OCI-LY3 (cell line): ENCODE measurements at regions not wholly inside any gene's neighbourhood (a gene's known extent, or its start where the extent isn't known, plus 50 kb on each side); places are given as distances from the start of the nearest gene placed in this dataset.

Experiments
- H2AFZ ChIP-seq: fragments of 200-600, 300-600 bp; shearing (Covaris generic); 2 replicates; pipeline ENCODE4 v1.6.0; 2014; ENCODE audit warnings: antibody characterized with exemption, low read depth, low read length
- H3K27ac ChIP-seq: fragments of 200-600, 300-600 bp; sonication (generic); 2 replicates; pipeline ENCODE4 v1.5.1; 2014; ENCODE audit warnings: mild to moderate bottlenecking, low read length, moderate library complexity, mixed read lengths
- H3K27me3 ChIP-seq: fragments of 200-600, 300-600 bp; sonication (generic); 2 replicates; pipeline ENCODE4 v1.6.1; 2014; ENCODE audit warnings: low read depth, low read length, mixed read lengths
- H3K36me3 ChIP-seq: fragments of 200-600, 300-600 bp; sonication (generic); replicated peaks from 2 replicates; pipeline ENCODE3; 2014; ENCODE audit warnings: low read depth, low read length, mixed read lengths
- H3K4me1 ChIP-seq: fragments of 300-600, 200-600 bp; sonication (generic); 2 replicates; pipeline ENCODE4 v1.6.1; 2014; ENCODE audit warnings: low read length, mixed read lengths
- H3K4me2 ChIP-seq: fragments of 200-600, 300-600 bp; sonication (generic); 2 replicates; pipeline ENCODE4 v1.6.1; 2014; ENCODE audit warnings: low read length, mixed read lengths
- H3K4me3 ChIP-seq: fragments of 300-600, 200-600 bp; sonication (generic); 2 replicates; pipeline ENCODE4 v1.5.1; 2014; ENCODE audit warnings: antibody characterized with exemption, mild to moderate bottlenecking, low read length, moderate library complexity
- H3K79me2 ChIP-seq: fragments of 300-600, 200-600 bp; shearing (Covaris generic); 2 replicates; pipeline ENCODE4 v1.6.1; 2014; ENCODE audit warnings: mild to moderate bottlenecking, low read length, mixed read lengths
- H3K9ac ChIP-seq: fragments of 300-600, 200-600 bp; shearing (Covaris generic); 2 replicates; pipeline ENCODE4 v1.6.0; 2014; ENCODE audit warnings: mild to moderate bottlenecking, low read length, moderate library complexity
- H3K9me3 ChIP-seq: fragments of 200-600, 300-600 bp; shearing (Covaris generic); 2 replicates; pipeline ENCODE4 v1.6.1; 2014; ENCODE audit warnings: low read length, mixed read lengths; ENCODE audit not compliant: insufficient read depth
- H4K20me1 ChIP-seq: fragments of 200-600, 300-600 bp; sonication (generic); 2 replicates; pipeline ENCODE4 v1.6.1; 2016; ENCODE audit warnings: low read length, mixed read lengths; ENCODE audit not compliant: insufficient read depth
- CTCF ChIP-seq: fragments of 200-600, 300-600 bp; sonication (generic); IDR thresholded peaks from 2 replicates; pipeline ENCODE4 v1.5.1; 2014; ENCODE audit warnings: antibody characterized with exemption, low read length, low read depth
- EZH2phosphoT487 ChIP-seq: fragments of 200-600 bp; shearing (Covaris generic); IDR thresholded peaks from 2 replicates; pipeline ENCODE4 v1.6.1; 2018; ENCODE audit warnings: antibody characterized with exemption, mixed run types, low read depth

GRCh38 chr6:37558646-37559045, 59.0 kb upstream of the CCDC167 start:
- H3K27me3 ChIP-seq, result no peaks in the 10 kb centered on the region
- H4K20me1 ChIP-seq, result no peaks in the 10 kb centered on the region
- peaks cover 100% of the 10 kb centered on the region for H3K4me1 ChIP-seq
- H3K27ac ChIP-seq, result peak overlapping the region; percentile 74; the same call in 1 of the 2 replicates
- no peak for TF ChIP-seq EZH2phosphoT487
- H2AFZ ChIP-seq, result no peak overlapping the region
- H3K79me2 ChIP-seq, result no peaks in the 10 kb centered on the region
- H3K9ac ChIP-seq, result no peak overlapping the region; the same call in 1 of the 2 replicates
- 0 out of 2 replicates have a peak overlapping the region, but pooled peaks have one; percentile 9 for H3K4me2 ChIP-seq
- no peak overlapping the region for H3K4me3 ChIP-seq
- peaks cover 4% of the 10 kb centered on the region for H3K36me3 ChIP-seq
- no peaks in the 10 kb centered on the region for H3K9me3 ChIP-seq

GRCh38 chr6:37558168-37558567, 58.5 kb upstream of the CCDC167 start:
- H3K79me2 ChIP-seq, result no peaks in the 10 kb centered on the region
- H3K4me2 ChIP-seq, result peak overlapping the region; percentile 9; the same call in 1 of the 2 replicates
- H2AFZ ChIP-seq, result no peak overlapping the region; the same call in 1 of the 2 replicates
- peak overlapping the region; percentile 13; the same call in 1 of the 2 replicates for H3K9ac ChIP-seq
- TF ChIP-seq EZH2phosphoT487, result no peak
- no peak for TF ChIP-seq CTCF
- H3K4me3 ChIP-seq, result no peak overlapping the region
- no peaks in the 10 kb centered on the region for H4K20me1 ChIP-seq
- H3K27me3 ChIP-seq, result no peaks in the 10 kb centered on the region
- peaks cover 4% of the 10 kb centered on the region for H3K36me3 ChIP-seq
- H3K27ac ChIP-seq, result peak overlapping the region; percentile 74
- no peaks in the 10 kb centered on the region for H3K9me3 ChIP-seq
- peaks cover 100% of the 10 kb centered on the region for H3K4me1 ChIP-seq

GRCh38 chr6:37557645-37558114, 58.0 kb upstream of the CCDC167 start:
- H2AFZ ChIP-seq, result no peak overlapping the region
- H3K36me3 ChIP-seq, result peaks cover 4% of the 10 kb centered on the region
- H3K4me2 ChIP-seq, result peak overlapping the region; percentile 9; the same call in 1 of the 2 replicates
- no peak overlapping the region for H3K4me3 ChIP-seq
- H3K27ac ChIP-seq, result peak overlapping the region; percentile 74
- H4K20me1 ChIP-seq, result no peaks in the 10 kb centered on the region
- peak overlapping the region; percentile 13; the same call in 1 of the 2 replicates for H3K9ac ChIP-seq
- H3K9me3 ChIP-seq, result no peaks in the 10 kb centered on the region
- TF ChIP-seq EZH2phosphoT487 (no peak), CTCF (no peak)
- H3K79me2 ChIP-seq, result no peaks in the 10 kb centered on the region
- H3K27me3 ChIP-seq, result no peaks in the 10 kb centered on the region
- H3K4me1 ChIP-seq, result peaks cover 100% of the 10 kb centered on the region

GRCh38 chr6:37556881-37557644, 57.4 kb upstream of the CCDC167 start:
- no peak overlapping the region for H3K4me3 ChIP-seq
- H2AFZ ChIP-seq, result no peak overlapping the region
- H3K27ac ChIP-seq, result peak overlapping the region; percentile 74
- no peaks in the 10 kb centered on the region for H4K20me1 ChIP-seq
- peaks cover 4% of the 10 kb centered on the region for H3K36me3 ChIP-seq
- H3K4me2 ChIP-seq, result peak overlapping the region; percentile 15; the same call in 1 of the 2 replicates
- H3K27me3 ChIP-seq, result no peaks in the 10 kb centered on the region
- no peaks in the 10 kb centered on the region for H3K79me2 ChIP-seq
- peak overlapping the region; percentile 2; the same call in 1 of the 2 replicates for H3K9ac ChIP-seq
- no peak for TF ChIP-seq EZH2phosphoT487
- no peak for TF ChIP-seq CTCF
- H3K9me3 ChIP-seq, result no peaks in the 10 kb centered on the region
- H3K4me1 ChIP-seq, result peaks cover 98% of the 10 kb centered on the region
